Middle frontal gyrus (tissue), 1 donor: ENCODE measurements at regions not wholly inside any gene's neighbourhood (a gene's known extent, or its start where the extent isn't known, plus 50 kb on each side); places are given as distances from the start of the nearest gene placed in this dataset.
A peak's percentile ranks its signal among the peaks of the same experiment; 100 is the strongest.

ENCODE experiments used
- DNase-seq: peaks from one replicate; pipeline ENCODE4 v3.0.0-alpha.2; 2015; ENCODE audit warnings: low spot score; ENCODE audit errors: extremely low spot score

GRCh38 chr2:126774290-126774689 is 118.3 kb downstream of the GYPC start:
- DNase-seq, result no peak

GRCh38 chr2:126774761-126775160 is 118.8 kb downstream of the GYPC start:
- no peak for DNase-seq

- no peak for DNase-seq
Measured at GRCh38 chr2:126775300-126775985, 119.5 kb downstream of the GYPC start.

- DNase-seq, result no peak
Measured at GRCh38 chr2:126776255-126776654, 120.3 kb downstream of the GYPC start.

- peak; percentile 76 for DNase-seq
Measured at GRCh38 chr2:126776692-126777619, 121.0 kb downstream of the GYPC start.

GRCh38 chr2:126777620-126777978 is 121.1 kb upstream of the TEX51 start:
- no peak for DNase-seq

GRCh38 chr2:126778561-126779501 is 119.9 kb upstream of the TEX51 start:
- DNase-seq, result no peak

GRCh38 chr2:126781206-126781605 is 117.5 kb upstream of the TEX51 start:
- no peak for DNase-seq

GRCh38 chr2:126781806-126782205 is 116.9 kb upstream of the TEX51 start:
- no peak for DNase-seq

- DNase-seq, result no peak
Measured at GRCh38 chr2:126782648-126783047, 116.0 kb upstream of the TEX51 start.

- DNase-seq, result no peak
Measured at GRCh38 chr2:126783341-126783740, 115.3 kb upstream of the TEX51 start.

- no peak for DNase-seq
Measured at GRCh38 chr2:126784045-126784444, 114.6 kb upstream of the TEX51 start.

- peak; percentile 33 for DNase-seq
Measured at GRCh38 chr2:126784621-126785020, 114.1 kb upstream of the TEX51 start.

GRCh38 chr2:126785236-126785635 is 113.5 kb upstream of the TEX51 start:
- DNase-seq, result no peak

GRCh38 chr2:126785862-126786261 is 112.8 kb upstream of the TEX51 start:
- DNase-seq, result no peak

GRCh38 chr2:126786765-126787164 is 111.9 kb upstream of the TEX51 start:
- DNase-seq, result no peak

GRCh38 chr2:126787289-126787688 is 111.4 kb upstream of the TEX51 start:
- DNase-seq, result no peak

GRCh38 chr2:126788113-126788512 is 110.6 kb upstream of the TEX51 start:
- DNase-seq, result no peak

- DNase-seq, result no peak
Measured at GRCh38 chr2:126788652-126789051, 110.0 kb upstream of the TEX51 start.

GRCh38 chr2:126790987-126791780 is 107.5 kb upstream of the TEX51 start:
- DNase-seq, result no peak

GRCh38 chr2:126792186-126792585 is 106.5 kb upstream of the TEX51 start:
- DNase-seq, result no peak
